HepG2 (cell line): ENCODE measurements at regions not wholly inside any gene's neighbourhood (a gene's known extent, or its start where the extent isn't known, plus 50 kb on each side); places are given as distances from the start of the nearest gene placed in this dataset.
A peak's percentile ranks its signal among the peaks of the same experiment; 100 is the strongest.

Experiments
- DMAP1 ChIP-seq: IDR thresholded peaks from 2 replicates; pipeline ENCODE4 v1.6.1; 2016
- DPF2 ChIP-seq: sonication (generic); formaldehyde crosslinking; IDR thresholded peaks from 2 replicates; pipeline ENCODE4 v1.4.0; 2020; ENCODE audit warnings: mild to moderate bottlenecking, low read depth, missing genetic modification reagents, borderline replicate concordance
- DR1 ChIP-seq: sonication (generic); formaldehyde crosslinking; IDR thresholded peaks from 2 replicates; pipeline ENCODE4 v1.8.0; 2021; ENCODE audit warnings: mild to moderate bottlenecking, missing genetic modification reagents, inconsistent platforms
- GATAD2A ChIP-seq: IDR thresholded peaks from 2 replicates; pipeline ENCODE4 v1.6.1; 2016
- IRF2 ChIP-seq: IDR thresholded peaks from 2 replicates; pipeline ENCODE4 v1.6.1; 2018; ENCODE audit warnings: missing genetic modification reagents, missing compliant biosample characterization
- KAT8 ChIP-seq: IDR thresholded peaks from 2 replicates; pipeline ENCODE4 v1.6.1; 2016; ENCODE audit warnings: missing genetic modification reagents, missing compliant biosample characterization
- KDM3A ChIP-seq: IDR thresholded peaks from 2 replicates; pipeline ENCODE4 v1.6.1; 2018; ENCODE audit warnings: low read depth, missing compliant biosample characterization
- KDM4B ChIP-seq: sonication (generic); formaldehyde crosslinking; IDR thresholded peaks from 2 replicates; pipeline ENCODE4 v1.4.0; 2020; ENCODE audit warnings: missing genetic modification reagents
- MED1 ChIP-seq: sonication (generic); formaldehyde crosslinking; IDR thresholded peaks from 2 replicates; pipeline ENCODE4 v1.4.0; 2020; ENCODE audit warnings: missing genetic modification reagents
- MLLT10 ChIP-seq: sonication (generic); formaldehyde crosslinking; IDR thresholded peaks from 2 replicates; pipeline ENCODE4 v1.4.0; 2020; ENCODE audit warnings: missing genetic modification reagents
- NCOA5 ChIP-seq: sonication (generic); formaldehyde crosslinking; IDR thresholded peaks from 2 replicates; pipeline ENCODE4 v1.4.0; 2020; ENCODE audit warnings: missing genetic modification reagents
- PCBP2 ChIP-seq: fragments of 200-400 bp; formaldehyde crosslinking; optimal IDR thresholded peaks from 2 replicates; pipeline ENCODE3; 2018; ENCODE audit warnings: low read length, low read depth; ENCODE audit not compliant: poor library complexity, severe bottlenecking
- PRPF4 ChIP-seq: fragments of 200-400 bp; formaldehyde crosslinking; IDR thresholded peaks from 2 replicates; pipeline ENCODE4 v1.6.1; 2016; ENCODE audit warnings: low read length, low read depth; ENCODE audit not compliant: poor library complexity, severe bottlenecking
- RFX3 ChIP-seq: IDR thresholded peaks from 2 replicates; pipeline ENCODE4 v1.6.1; 2016; ENCODE audit warnings: missing biosample characterization, missing genetic modification reagents
- TEAD2 ChIP-seq: sonication (generic); formaldehyde crosslinking; IDR thresholded peaks from 2 replicates; pipeline ENCODE4 v1.9.0; 2021; ENCODE audit warnings: missing genetic modification reagents
- ZBTB21 ChIP-seq: sonication (generic); formaldehyde crosslinking; IDR thresholded peaks from 2 replicates; pipeline ENCODE4 v1.4.0; 2020; ENCODE audit warnings: missing genetic modification reagents
- ZFP62 ChIP-seq: sonication (generic); formaldehyde crosslinking; IDR thresholded peaks from 2 replicates; pipeline ENCODE4 v1.4.0; 2020; ENCODE audit warnings: missing genetic modification reagents
- ZMYM3 ChIP-seq: sonication (generic); formaldehyde crosslinking; IDR thresholded peaks from 2 replicates; pipeline ENCODE4 v1.5.1; 2020; ENCODE audit warnings: mild to moderate bottlenecking, missing genetic modification reagents
- ZNF326 ChIP-seq: sonication (generic); formaldehyde crosslinking; IDR thresholded peaks from 2 replicates; pipeline ENCODE4 v1.4.0; 2020; ENCODE audit warnings: missing genetic modification reagents, borderline replicate concordance
- ZNF547 ChIP-seq: sonication (generic); formaldehyde crosslinking; IDR thresholded peaks from 2 replicates; pipeline ENCODE4 v1.5.1; 2020; ENCODE audit warnings: mild to moderate bottlenecking, missing genetic modification reagents
- ZNF83 ChIP-seq: sonication (generic); formaldehyde crosslinking; IDR thresholded peaks from 2 replicates; pipeline ENCODE4 v1.4.0; 2020; ENCODE audit warnings: missing genetic modification reagents, mild to moderate bottlenecking, borderline replicate concordance
- TF ChIP-seq, protein P1 (sequence below), 2 experiments: sonication (generic) in 1 of 2; formaldehyde crosslinking in 1 of 2; IDR thresholded peaks; 2 replicates each; pipeline versions ENCODE4 v1.4.0 to v1.6.1; 2016 to 2020; ENCODE audit warnings: borderline replicate concordance in 1 of 2, low read depth in 1 of 2, mild to moderate bottlenecking in 1 of 2, missing genetic modification reagents in 1 of 2
- TF ChIP-seq, protein P2 (sequence below): sonication (generic); formaldehyde crosslinking; IDR thresholded peaks from 2 replicates; pipeline ENCODE4 v1.5.1; 2020; ENCODE audit warnings: missing genetic modification reagents, mild to moderate bottlenecking, borderline replicate concordance
- TF ChIP-seq, protein P3 (sequence below): sonication (generic); formaldehyde crosslinking; IDR thresholded peaks from 2 replicates; pipeline ENCODE4 v1.8.0; 2022; ENCODE audit warnings: low read depth, missing genetic modification reagents

DNA sequence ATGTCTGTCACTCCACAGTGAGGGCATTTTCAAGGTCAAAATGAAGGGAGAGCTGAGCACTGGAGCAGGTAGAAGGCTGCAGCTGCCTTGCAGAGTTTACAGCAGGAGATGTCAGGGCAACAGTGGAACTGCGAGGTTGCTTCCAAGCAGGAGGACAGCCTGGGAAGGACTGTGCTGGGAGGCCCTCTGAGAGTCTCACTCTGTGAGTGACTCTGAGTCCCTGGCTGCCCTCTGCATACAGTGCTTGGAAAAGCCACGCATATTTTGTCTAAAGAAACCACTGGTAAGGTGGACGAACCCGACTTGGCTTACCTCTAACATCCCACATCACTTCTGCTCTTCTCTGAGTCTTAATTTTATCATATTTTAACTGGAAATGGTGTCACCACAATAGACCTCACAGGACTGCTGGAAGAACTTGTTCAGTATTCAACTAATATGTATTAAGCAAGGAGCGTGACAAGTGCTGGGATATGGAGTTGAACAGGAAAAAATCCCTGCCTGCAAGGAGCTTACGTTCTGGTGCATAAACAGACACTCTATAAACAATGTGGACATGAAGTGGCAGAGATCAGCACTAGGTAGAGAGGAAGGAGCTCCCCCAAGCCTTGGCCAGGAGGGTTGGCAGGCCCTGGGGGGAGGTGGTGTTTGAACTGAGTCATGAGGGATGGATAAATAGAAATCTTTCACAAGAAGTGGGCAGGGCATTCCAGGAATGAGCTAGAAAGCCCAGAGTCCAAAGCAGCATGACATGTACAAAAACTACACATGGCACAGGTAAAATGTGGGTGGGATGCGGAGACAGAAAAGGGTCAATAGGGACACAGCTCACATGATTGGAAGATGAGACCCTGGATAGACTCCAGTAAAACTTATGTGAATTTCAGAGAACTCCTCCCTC, 64.0 kb upstream of the FOXE1 start (continued):
- TF ChIP-seq RFX3 (CRISPR knock-in tag) (no peak), ZFP62 (no peak), TEAD2 (CRISPR knock-in tag) (no peak), ZNF547 (CRISPR knock-in tag) (no peak), ZBTB21 (CRISPR knock-in tag) (no peak), PRPF4 (no peak), NCOA5 (no peak), PCBP2 (no peak), KAT8 (CRISPR knock-in tag) (no peak), MLLT10 (CRISPR knock-in tag) (no peak), DR1 (CRISPR knock-in tag) (no peak), IRF2 (CRISPR knock-in tag) (peak; percentile 19; the same call in 1 of the 2 replicates), GATAD2A (CRISPR knock-in tag) (peak; percentile 65), KDM3A (CRISPR knock-in tag) (no peak), KDM4B (CRISPR knock-in tag) (peak; percentile 80; the same call in 1 of the 2 replicates), ZMYM3 (CRISPR knock-in tag) (no peak), MED1 (CRISPR knock-in tag) (peak; percentile 38; the same call in 1 of the 2 replicates), ZNF83 (CRISPR knock-in tag) (no peak), ZNF326 (CRISPR knock-in tag) (no peak), DMAP1 (CRISPR knock-in tag) (0 out of 2 replicates have a peak, but pooled peaks have one; percentile 33), DPF2 (CRISPR knock-in tag) (no peak)
- TF ChIP-seq, protein P1, sequence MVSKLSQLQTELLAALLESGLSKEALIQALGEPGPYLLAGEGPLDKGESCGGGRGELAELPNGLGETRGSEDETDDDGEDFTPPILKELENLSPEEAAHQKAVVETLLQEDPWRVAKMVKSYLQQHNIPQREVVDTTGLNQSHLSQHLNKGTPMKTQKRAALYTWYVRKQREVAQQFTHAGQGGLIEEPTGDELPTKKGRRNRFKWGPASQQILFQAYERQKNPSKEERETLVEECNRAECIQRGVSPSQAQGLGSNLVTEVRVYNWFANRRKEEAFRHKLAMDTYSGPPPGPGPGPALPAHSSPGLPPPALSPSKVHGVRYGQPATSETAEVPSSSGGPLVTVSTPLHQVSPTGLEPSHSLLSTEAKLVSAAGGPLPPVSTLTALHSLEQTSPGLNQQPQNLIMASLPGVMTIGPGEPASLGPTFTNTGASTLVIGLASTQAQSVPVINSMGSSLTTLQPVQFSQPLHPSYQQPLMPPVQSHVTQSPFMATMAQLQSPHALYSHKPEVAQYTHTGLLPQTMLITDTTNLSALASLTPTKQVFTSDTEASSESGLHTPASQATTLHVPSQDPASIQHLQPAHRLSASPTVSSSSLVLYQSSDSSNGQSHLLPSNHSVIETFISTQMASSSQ (IDR thresholded peaks at IDR 0.05; ENCODE audit: low read depth): no peak
- TF ChIP-seq, protein P1 (CRISPR knock-in tag; IDR thresholded peaks at IDR 0.05; ENCODE audit: borderline replicate concordance): no peak
- TF ChIP-seq, protein P2, sequence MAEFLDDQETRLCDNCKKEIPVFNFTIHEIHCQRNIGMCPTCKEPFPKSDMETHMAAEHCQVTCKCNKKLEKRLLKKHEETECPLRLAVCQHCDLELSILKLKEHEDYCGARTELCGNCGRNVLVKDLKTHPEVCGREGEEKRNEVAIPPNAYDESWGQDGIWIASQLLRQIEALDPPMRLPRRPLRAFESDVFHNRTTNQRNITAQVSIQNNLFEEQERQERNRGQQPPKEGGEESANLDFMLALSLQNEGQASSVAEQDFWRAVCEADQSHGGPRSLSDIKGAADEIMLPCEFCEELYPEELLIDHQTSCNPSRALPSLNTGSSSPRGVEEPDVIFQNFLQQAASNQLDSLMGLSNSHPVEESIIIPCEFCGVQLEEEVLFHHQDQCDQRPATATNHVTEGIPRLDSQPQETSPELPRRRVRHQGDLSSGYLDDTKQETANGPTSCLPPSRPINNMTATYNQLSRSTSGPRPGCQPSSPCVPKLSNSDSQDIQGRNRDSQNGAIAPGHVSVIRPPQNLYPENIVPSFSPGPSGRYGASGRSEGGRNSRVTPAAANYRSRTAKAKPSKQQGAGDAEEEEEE (CRISPR knock-in tag): no peak
- TF ChIP-seq, protein P3, sequence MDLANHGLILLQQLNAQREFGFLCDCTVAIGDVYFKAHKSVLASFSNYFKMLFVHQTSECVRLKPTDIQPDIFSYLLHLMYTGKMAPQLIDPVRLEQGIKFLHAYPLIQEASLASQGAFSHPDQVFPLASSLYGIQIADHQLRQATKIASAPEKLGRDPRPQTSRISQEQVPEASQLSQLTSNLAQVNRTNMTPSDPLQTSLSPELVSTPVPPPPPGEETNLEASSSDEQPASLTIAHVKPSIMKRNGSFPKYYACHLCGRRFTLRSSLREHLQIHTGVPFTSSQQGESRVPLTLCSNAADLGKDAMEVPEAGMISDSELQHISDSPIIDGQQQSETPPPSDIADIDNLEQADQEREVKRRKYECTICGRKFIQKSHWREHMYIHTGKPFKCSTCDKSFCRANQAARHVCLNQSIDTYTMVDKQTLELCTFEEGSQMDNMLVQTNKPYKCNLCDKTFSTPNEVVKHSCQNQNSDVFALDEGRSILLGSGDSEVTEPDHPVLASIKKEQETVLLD: no peak
